GM19452 (cell line): ENCODE measurements at regions not wholly inside any gene's neighbourhood (a gene's known extent, or its start where the extent isn't known, plus 50 kb on each side); places are given as distances from the start of the nearest gene placed in this dataset.

Experiments used
- ATAC-seq: cut with Tn5 transposase; IDR thresholded peaks from one replicate; pipeline ENCODE4 v1.9.1; 2021; ENCODE audit not compliant: unreplicated experiment

DNA sequence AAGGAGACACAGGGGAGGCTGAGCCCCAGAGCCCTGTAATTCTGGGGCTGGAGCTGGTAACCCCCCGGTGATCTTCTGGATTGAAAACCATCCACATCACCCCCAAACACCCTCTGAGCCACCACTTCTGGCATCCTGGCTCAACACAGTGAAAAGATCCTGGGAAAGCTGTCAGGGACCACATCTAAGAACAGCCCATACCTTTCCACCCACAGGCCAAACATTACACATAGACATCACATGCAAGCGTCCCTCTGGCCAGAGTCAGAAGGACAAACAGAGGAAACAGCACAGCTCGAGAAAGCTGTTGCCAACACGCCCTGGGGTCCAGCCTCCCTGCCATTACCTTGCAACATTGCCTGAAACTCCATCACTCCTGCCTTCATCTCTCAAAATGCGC is 469.5 kb downstream of the SOX6 start:
- no peak for ATAC-seq

DNA sequence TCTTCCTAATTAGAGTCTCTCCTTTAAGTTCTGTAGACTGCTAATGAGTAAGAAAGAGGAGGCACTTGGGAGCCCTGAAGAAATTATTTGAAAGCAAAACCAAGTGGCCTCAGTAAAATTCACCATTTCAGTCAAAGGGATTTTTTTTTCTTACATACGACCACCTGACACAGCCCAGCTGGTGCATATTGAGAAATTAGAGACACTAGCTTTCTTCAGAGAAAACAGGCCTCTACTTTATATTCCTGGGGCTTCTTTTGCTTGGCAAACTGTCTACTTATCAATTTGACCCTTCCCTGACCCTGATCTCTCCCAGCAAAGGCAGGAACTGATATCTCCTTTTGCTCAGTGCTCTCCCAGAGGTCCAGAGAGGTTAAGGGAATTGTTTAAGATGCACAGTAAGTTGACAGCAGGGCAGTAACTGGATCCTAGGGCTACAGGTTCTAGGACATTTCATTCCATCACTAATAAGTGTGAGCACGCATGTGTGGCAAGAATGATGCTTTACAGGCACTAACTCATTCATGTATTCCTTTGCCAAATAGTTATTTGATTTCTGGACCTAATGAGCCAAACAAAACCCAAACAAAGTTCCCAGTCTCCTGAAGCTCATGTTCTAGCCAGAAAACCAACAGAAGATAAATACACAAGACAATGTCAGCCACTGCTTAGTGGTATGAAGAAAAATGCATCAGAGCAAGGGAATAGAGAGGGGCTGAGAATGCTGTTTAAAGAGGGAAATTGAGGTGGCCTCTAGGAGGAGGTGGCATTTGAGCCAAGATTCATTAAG is 467.6 kb downstream of the SOX6 start:
- no peak for ATAC-seq

DNA sequence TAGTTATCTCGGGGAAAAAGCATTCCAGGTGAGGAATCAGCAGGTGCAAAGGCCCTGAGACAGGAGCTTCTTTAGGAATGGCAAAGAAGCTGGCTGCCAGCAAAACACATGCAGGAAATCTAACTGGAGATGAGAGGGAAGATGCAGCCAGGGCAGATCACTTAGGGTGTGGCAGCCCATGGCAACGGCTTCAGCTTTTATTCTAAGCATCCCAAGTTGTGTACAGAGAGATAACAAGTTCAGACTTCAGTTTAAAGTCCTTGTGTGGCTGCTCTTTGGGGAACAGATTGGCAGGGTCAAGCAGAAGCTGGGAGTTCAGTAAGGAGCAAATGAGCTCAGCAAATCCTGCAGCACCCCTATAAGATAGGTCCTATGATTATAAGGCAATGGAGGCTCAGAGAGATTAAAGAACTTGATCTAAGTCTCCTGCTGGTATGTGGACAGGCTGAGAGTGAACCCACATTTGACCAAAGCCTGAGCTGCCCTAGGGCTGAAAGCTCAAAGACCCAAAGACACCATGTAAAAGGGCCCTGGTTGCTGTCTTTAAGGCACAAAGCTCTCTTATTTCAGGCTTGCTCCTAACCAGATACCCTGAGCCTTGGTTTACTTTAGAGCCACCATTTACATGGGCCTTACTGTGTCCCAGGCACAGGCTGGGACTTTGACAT is 466.8 kb downstream of the SOX6 start:
- no peak for ATAC-seq

DNA sequence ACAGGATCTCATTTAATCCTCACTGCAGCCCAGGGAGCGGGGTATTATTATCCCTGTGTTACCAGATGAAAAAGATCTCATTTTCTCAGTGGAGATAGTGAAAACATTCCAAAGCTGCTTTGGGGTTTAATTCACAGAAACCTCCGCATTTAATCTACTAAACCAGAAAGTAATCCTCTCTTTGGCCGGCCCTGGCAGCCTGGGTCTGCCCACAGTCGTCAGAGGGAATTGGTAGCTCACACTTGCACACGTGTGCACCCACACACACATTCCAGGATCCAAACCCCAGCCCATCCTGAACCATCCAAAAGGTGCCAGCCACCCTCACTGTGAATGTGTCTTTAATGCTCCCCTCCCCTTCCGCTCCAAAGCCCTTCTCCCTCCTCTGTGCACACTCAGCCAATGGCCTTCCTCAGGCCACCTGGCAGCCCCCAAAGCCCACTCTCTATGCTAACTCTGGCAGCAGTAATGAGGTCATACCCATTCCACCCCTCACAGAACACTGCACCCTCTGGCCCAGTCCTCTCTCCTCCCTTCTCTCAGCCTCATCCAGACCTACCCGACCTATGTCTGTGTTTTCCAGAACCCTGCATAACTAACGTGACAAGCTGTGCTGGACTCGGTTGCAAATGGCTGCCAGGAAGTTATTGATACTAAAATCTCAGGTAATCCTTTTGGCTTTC is 466.2 kb downstream of the SOX6 start:
- no peak for ATAC-seq

DNA sequence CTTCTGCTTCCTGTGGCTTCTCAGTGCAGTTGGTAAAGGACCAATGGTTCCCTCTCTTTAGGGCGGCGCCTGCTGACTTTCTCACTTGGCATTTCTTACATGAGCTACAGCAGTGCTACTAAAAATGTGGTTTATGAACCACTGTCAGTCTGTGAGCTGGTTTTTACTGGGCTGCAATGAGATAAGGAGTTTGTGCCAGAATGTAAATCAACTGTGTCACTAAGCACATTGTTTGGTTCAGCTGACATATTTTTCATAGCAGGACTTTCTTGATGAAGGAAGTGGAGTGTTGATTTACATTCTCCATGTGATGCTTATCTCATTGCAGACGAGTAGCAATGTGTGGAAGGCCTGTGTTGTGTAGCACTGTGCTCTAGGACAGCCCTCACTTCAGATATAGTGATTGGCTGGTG is 463.3 kb downstream of the SOX6 start:
- ATAC-seq = no peak

DNA sequence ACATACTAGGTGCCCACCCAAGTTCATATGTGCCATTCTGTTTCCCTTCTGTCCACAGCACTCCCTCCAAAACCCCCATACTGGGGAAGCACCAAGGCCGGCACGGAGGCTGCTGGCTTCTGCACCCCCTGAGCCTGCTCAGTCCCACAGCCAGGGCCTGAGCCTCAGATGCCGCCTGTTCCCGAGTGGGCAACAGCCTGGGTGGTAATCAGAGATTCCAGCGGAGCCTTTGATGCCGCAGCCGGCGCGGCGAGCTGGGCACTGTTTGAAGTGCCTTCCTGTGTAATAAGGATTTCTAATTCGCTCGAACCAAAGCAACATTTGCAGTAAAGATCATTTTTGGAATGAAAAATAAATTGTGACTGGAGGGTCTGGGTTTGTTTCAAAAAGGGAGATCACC is 460.3 kb downstream of the SOX6 start:
- ATAC-seq = no peak

DNA sequence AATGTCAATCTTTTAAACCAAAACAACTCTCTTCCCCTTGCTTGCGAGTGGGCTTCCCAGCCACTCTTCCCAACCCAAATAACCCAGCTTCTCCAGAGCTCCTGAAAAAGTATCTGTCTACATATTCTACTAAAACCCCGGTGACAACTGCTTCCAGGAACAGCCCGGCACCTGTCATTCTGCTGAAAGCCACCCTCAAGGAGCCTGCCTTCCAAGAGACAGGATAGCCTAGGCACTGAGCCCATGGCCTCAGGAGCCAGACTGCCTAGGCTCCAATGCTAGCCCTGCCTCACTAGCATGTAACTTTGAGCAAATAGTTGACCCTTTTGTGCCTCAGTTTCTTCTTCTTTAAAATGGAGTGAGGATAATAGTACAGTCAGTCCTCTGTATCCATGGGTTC is 459.8 kb downstream of the SOX6 start:
- no peak for ATAC-seq

DNA sequence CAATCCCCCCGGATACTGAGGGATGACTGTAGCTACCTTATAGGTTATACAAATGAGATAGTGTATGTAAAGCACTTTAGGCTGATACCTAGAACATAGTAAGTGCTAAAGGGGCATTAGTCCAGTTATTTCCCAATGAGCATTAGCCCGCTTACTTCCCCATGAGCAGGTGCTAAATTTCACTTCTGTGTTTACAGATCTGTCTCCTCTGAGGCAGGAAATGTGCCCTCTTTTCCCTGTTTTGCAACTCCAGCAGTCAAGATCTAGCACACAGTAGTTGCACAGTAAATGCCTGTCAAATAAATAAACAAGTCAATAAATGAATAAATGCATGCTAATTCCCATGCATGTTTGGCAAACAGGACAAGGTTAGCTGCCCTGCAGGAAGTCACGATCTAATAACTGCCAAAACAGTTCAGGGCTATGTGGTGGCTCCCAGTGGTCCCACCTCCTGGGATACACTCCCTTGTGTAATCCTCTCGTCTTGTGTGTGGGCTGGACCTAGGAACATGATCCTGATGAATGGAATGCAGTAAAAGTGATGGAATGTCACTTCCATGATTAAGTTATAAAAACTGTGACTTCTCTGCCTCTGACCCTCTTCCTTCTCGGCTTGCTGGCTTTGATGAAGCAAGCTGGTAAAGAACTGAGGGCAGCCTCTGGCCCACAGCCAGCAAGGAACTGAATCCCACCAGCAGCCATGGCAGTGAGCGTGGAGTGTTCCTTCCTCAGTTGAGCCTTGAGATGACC is 459.0 kb downstream of the SOX6 start:
- ATAC-seq = no peak

DNA sequence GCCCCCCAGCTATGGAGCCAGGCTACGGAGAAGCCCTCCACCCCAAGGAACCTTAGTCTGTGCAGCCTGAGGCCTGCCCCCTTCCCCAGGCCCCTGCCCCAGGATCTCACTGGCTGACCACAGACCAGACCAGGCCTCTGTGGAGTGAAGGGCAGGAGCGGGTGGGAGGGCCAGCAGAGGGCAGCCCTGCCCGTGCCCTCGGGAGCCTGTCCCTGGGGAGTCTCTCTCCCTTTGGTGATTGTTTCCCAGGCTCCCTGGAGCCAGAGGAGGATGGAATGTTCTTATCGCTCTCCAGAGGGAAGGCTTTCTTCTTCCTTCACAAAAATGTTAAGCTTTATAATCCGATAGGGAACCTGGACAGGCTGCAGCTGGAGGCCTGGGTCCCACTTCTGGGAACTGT is 455.3 kb downstream of the SOX6 start:
- no peak for ATAC-seq

DNA sequence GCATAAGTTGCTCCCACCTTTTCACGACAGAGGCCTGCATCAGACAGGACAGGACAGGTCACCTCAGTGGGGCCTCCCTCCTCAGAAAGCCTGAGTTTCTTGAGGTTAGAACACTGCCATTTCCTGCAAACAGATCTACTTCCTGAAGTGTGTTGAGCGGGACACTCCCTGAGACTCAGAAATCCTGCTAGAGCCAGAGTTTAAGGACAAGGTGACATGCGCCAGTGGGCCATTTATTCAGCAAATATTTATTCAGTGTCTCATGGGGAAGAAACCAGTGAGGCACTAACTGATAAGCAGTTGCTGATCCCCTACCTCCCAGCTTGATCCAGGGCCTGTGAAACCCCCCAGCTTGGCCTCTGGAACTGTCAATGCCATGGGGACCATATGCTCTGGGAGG is 454.6 kb downstream of the SOX6 start:
- ATAC-seq = no peak

DNA sequence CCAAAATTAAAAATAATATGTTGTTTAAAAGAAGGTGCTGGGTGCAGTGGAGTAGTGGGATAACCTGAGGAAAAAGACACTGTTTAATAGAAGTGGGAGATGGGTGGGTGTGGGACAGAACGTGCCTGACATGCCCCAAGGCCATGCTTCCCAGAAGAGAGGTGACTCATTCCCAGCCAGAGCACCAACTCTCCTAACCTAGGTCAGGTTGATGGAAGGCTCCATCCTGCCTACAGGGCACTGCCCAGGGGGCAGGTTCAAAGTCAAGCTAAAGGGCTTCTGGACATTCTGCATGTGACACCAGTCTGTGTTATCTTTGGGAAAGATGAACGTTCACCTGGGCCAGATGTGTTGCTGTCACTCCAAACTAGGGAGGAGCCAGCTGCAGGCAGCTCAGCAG is 453.1 kb downstream of the SOX6 start:
- ATAC-seq = no peak

DNA sequence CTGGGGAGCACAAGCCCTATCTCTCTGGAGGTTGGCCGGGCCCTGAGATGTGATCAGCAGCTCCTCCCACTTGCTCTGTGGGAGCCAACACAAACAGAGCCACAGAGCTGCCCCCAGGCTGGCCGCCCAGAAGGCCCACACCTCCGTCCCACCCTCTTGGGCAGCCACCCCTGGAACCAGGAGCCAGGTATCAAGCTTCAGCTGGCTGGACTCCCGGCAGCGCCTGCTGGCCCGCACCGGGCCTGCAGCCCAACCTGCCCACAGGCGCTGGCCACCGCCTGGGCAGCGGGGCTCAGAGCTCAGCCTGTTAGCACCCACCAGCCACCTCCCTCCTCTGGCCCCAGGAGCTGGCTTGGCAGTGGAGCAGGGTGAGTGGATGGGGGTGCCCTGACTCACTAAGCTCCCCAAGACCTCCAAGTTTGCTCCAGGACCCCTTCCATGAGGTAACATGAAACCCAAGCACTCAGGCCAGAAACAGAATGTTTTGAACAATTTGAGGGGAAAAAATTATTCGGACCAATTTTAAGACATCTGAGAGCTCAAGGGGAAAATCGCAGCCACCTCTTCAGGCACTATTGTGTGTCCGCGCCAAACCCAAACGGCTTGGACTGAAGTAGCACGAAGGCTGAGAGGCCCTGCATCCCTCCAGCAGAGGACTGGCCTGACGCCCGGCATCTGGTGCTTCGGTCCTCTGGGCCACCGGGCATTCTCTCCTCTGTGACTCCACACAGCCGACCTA is 450.8 kb downstream of the SOX6 start:
- ATAC-seq = no peak

DNA sequence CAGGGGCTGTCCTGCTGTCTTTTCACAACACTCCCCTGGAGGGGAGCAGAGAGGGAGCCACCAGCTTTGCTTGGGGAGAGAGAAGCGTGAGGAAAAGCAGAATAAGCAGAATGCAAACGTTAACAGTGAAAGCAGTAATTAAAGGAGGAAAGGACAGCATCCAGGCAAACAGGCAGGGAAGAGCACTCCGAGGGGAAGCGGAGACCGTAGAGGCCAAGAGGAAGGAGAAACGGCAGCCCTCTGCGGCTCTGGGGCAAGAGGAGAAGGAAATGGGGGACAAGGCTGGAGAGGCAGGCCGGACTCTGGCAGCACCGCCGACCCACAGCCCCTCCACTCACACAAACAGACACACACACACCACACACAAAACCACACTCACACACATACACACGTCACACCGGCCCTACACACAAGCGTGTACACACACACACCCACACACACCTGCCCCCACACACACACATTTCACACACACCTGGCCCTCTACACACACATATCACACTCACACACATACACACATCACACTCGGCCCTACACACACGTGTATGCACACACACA is 449.8 kb downstream of the SOX6 start:
- ATAC-seq = no peak

DNA sequence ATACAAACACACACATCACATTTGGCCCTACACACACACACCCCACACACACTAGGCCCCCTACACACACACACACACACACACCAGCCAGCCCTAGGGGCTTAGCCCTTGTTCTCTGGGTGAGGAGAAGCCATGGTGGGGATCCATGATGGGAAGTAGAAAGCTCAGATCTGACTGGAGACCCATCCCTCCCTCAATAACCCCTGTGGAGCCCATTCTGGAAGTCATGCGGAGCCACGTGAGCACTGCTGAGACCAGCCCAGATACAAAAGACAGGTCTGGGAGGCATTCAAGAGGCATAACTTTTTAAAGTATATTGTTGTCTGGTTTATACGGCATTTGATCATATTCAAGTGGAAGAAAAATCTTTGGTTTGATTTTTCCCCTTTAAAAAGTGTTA is 448.5 kb downstream of the SOX6 start:
- no peak for ATAC-seq

DNA sequence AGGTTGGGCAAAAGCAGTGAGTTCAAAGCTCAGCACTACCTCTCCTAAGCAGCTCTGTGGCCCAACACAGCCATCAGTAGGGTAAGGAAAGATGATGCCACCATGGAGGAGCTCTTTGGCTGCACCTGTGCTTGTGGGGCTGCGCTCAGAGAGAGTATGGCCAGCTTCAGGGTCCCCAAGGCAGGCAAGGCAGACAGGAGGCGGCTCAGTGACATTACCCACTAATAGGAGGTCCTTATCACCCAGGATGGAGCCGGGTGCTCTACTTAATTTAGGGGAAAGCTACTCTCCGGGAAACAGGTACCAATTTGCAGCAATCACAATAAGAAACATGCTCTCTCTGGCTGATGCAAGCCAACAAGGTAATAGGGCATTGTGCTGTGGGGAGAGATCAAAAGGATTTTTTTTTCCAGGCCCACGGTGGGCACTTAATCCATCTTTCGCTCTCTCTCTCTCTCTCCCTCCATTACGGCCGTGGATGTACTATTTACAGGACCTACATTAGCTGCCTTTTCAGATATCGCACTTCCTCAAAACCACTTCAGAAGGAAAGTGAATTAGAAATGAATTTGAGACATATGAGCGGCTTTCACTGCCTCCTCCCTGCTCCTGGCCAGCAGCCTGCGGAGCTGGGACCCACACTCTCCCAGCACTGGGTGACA is 446.3 kb downstream of the SOX6 start:
- no peak for ATAC-seq

DNA sequence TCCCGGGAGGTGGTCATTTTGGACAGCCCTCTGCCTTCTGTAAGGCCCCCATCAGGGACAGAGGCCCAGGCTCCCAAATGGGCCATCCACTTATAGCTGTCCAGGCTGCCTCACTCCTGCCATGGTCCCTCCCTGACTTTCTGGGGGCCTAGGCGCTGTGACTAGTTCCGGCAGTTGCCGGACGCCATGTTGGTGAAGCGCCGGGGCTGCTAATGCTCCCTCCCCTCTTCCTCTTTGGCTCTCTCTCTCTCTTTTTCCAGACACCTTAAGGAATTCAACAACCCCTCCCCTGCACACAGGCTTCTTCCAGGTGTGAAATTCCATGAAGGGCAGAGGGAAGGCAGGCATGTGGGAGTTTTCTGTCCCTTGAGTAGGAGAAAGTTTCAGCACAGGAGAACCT is 445.6 kb downstream of the SOX6 start:
- ATAC-seq = no peak

DNA sequence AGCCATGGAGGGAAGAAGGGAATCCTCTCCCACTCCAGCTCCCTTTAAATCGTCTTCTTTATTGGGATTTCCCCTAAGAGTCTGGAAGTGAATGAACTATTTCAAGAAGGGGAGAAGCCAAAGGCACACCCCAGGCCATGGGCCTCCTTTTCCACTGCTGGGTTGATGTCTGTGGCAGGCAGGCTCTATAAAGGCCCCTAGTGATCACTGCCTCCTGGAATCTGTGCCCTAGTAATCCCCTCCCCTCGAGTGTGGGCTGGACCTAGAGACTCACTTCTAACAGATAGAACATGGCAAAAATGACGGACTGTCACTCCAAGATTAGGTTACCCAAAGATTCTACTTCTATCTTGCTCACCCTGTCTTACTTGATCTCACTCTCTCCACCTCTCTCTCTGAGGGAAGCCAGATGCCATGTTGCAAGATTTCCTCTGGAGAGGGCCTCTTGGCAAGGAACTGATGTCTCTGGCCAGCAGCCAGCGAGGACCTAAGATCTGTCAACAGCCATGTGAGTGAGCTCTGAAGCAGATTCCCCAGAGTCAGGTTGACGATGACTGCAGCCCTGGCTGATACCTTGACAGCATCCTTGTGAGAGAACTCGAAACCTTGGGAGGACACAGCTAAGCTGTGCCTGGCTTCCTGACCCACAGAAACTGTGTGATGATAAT is 444.8 kb downstream of the SOX6 start:
- no peak for ATAC-seq

DNA sequence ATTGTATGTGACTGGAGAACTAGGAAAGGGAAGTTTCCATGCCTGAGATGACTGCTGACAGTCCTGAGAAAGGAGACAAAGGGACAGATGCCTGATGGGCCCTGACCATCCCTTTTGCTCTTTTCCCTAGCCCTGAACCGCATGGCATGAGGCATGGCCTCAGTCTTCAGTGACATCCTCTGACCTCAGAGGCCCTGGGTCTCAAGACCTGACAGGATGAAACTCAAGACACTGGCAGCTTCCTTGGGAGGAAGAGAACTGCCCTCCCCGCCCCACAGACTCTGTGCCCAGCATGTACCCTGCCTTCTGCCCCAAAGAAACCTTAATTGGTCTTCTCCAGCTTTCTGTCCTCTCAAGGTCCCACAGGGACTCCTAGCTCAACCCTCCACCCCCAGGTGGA is 444.1 kb downstream of the SOX6 start:
- no peak for ATAC-seq

DNA sequence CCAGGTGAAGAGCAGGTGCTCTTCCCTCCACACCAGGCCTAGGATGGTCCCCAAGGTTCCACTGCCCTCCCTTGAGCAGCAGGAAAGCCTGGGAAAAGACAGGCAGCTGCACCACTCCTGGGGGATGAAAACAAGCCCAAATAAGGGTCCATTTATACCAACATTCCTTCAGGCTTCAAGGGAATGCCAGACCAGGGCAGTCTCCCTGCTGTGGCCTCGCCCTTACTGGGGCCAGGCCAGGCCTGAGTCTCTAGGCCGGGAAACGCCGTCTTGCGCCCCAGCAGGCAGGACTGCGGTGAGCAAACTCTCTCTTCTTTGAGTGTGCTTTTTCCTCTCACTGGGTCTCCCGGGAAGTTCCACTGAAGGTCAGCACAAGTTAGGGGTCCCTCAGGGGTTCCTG is 443.5 kb downstream of the SOX6 start:
- no peak for ATAC-seq
